Common myeloid progenitor, CD34-positive (primary cell): ENCODE measurements at regions not wholly inside any gene's neighbourhood (a gene's known extent, or its start where the extent isn't known, plus 50 kb on each side); places are given as distances from the start of the nearest gene placed in this dataset.

ENCODE experiments used
- CTCF ChIA-PET: fragments of 350-600 bp; sonication (Branson Sonifier 250); formaldehyde crosslinking; loops from one replicate; lab custom pipeline; 2021; ENCODE audit warnings: antibody characterized with exemption; lab: Charles Lee
- POLR2A ChIA-PET: fragments of 350-600 bp; sonication (Branson Sonifier 250); formaldehyde crosslinking; loops from one replicate; lab custom pipeline; 2021; ENCODE audit warnings: antibody characterized with exemption; lab: Charles Lee
- DNase-seq, 3 donors: peaks; one replicate each; pipeline versions ENCODE4 v3.0.0 to v3.0.0-alpha.2; 2013
- H3K27ac ChIP-seq, 2 experiments: 1 replicate in 1 of 2; 2 replicates in 1 of 2; pipeline ENCODE4 v1.7.0; 2013; ENCODE audit warnings: inconsistent platforms in 2 of 2, low read length in 2 of 2, mild to moderate bottlenecking in 2 of 2, low read depth in 1 of 2, moderate library complexity in 1 of 2; ENCODE audit not compliant: severe bottlenecking in 2 of 2, insufficient read depth in 1 of 2, poor library complexity in 1 of 2
- H3K27me3 ChIP-seq, 5 experiments: replicated peaks in 2 of 5; 1 replicate in 3 of 5; 2 replicates in 2 of 5; pipeline versions ENCODE4 v1.6.1 to v1.7.0; 2013; ENCODE audit warnings: low read length in 4 of 5, mild to moderate bottlenecking in 2 of 5, moderate library complexity in 2 of 5, inconsistent platforms in 1 of 5; ENCODE audit not compliant: insufficient read depth in 5 of 5, control insufficient read depth in 4 of 5
- H3K36me3 ChIP-seq, 4 experiments: 1 replicate in 2 of 4; 2 replicates in 2 of 4; pipeline versions ENCODE4 v1.6.1 to v1.7.0; 2013; ENCODE audit warnings: low read length in 3 of 4, control low read depth in 1 of 4, mild to moderate bottlenecking in 1 of 4; ENCODE audit not compliant: control insufficient read depth in 4 of 4, insufficient read depth in 4 of 4
- H3K4me1 ChIP-seq, 4 experiments: 1 replicate in 3 of 4; 2 replicates in 1 of 4; pipeline versions ENCODE4 v1.6.1 to v1.7.1; 2013; ENCODE audit warnings: low read length in 3 of 4, mild to moderate bottlenecking in 3 of 4, control low read depth in 1 of 4, inconsistent platforms in 1 of 4, moderate library complexity in 1 of 4; ENCODE audit not compliant: control insufficient read depth in 4 of 4, insufficient read depth in 4 of 4; ENCODE audit errors: control extremely low read depth in 1 of 4
- H3K4me3 ChIP-seq, 7 experiments: 1 replicate in 4 of 7; 2 replicates in 3 of 7; pipeline versions ENCODE4 v1.5.1 to v1.7.0; 2013; ENCODE audit warnings: mild to moderate bottlenecking in 7 of 7, low read length in 6 of 7, moderate library complexity in 6 of 7, inconsistent platforms in 2 of 7, low read depth in 2 of 7, control low read depth in 1 of 7; ENCODE audit not compliant: insufficient read depth in 4 of 7, control insufficient read depth in 1 of 7; ENCODE audit errors: extremely low read depth in 1 of 7
- H3K9me3 ChIP-seq, 5 experiments: 1 replicate in 4 of 5; 2 replicates in 1 of 5; pipeline versions ENCODE4 v1.6.1 to v1.7.1; 2013; ENCODE audit warnings: low read length in 4 of 5, mild to moderate bottlenecking in 2 of 5, inconsistent platforms in 1 of 5, low read depth in 1 of 5, moderate library complexity in 1 of 5; ENCODE audit not compliant: control insufficient read depth in 4 of 5, insufficient read depth in 2 of 5; ENCODE audit errors: control extremely low read depth in 1 of 5
- WGBS: methylation state at CpG from one replicate; pipeline ENCODE4 v1.1.5; 2013; ENCODE audit not compliant: insufficient coverage; 5-methylcytosine and 5-hydroxymethylcytosine counted together

GRCh38 chr13:78215458-78216108 lies 297.0 kb upstream of the EDNRB start:
- WGBS = 100% methylated on average over 1 of the region's 4 CpGs

GRCh38 chr13:78201411-78201810 lies 282.8 kb upstream of the EDNRB start:
- no peaks in the 10 kb centered on the region for H3K27me3 ChIP-seq
- H3K4me1 ChIP-seq = no peaks in the 10 kb centered on the region
- DNase-seq = no peak
- no peaks in the 10 kb centered on the region for H3K36me3 ChIP-seq
- CTCF ChIA-PET = interaction anchor here (1.3 kb wide), 1 partner anchor 15 kb away, joined by 3 read pairs; no protein-coding TSS in a partner anchor
- POLR2A ChIA-PET = no interaction called here
- H3K4me3 ChIP-seq = no peak overlapping the region
- WGBS = no CpG with 5 or more reads among the region's 3 CpGs
- no peaks in the 10 kb centered on the region for H3K9me3 ChIP-seq
- H3K27ac ChIP-seq = no peak overlapping the region

More at GRCh38 chr13:78215458-78216108, 297.0 kb upstream of the EDNRB start:
- peaks cover 0 to 3% (median 2%) of the 10 kb centered on the region in 5 experiments for H3K27me3 ChIP-seq
- ChIA-PET POLR2A (no interaction called here), CTCF (interaction anchor here (1.0 kb wide), 1 partner anchor 14 kb away, joined by 3 read pairs; no protein-coding TSS in a partner anchor)
- no peaks in the 10 kb centered on the region for H3K4me1 ChIP-seq
- H3K4me3 ChIP-seq = no peak overlapping the region
- H3K36me3 ChIP-seq = no peaks in the 10 kb centered on the region
- no peak overlapping the region for H3K27ac ChIP-seq
- no peak for DNase-seq
- no peaks in the 10 kb centered on the region for H3K9me3 ChIP-seq

- no peak overlapping the region for H3K27ac ChIP-seq
- H3K9me3 ChIP-seq = no peaks in the 10 kb centered on the region
- H3K4me1 ChIP-seq = no peaks in the 10 kb centered on the region
- CTCF ChIA-PET = no interaction called here
- no peak for DNase-seq
- POLR2A ChIA-PET = interaction anchor here (0.6 kb wide), 1 partner anchor 11 kb away, joined by 3 read pairs; no protein-coding TSS in a partner anchor
- H3K27me3 ChIP-seq = no peaks in the 10 kb centered on the region
- WGBS = 80% methylated on average over 1 of the region's 3 CpGs
- H3K4me3 ChIP-seq = no peak overlapping the region
- no peaks in the 10 kb centered on the region for H3K36me3 ChIP-seq
Measured at GRCh38 chr13:78198821-78199220, 280.2 kb upstream of the EDNRB start.

GRCh38 chr13:78198419-78198818 lies 279.8 kb upstream of the EDNRB start:
- no peak for DNase-seq
- WGBS = 100% methylated on average over 1 of the region's 1 CpG
- Histone ChIP-seq H3K4me1 (no peaks in the 10 kb centered on the region), H3K27ac (no peak overlapping the region), H3K4me3 (no peak overlapping the region), H3K27me3 (no peaks in the 10 kb centered on the region), H3K36me3 (no peaks in the 10 kb centered on the region), H3K9me3 (no peaks in the 10 kb centered on the region)
- ChIA-PET CTCF (interaction anchor here (1.2 kb wide), 1 partner anchor 10 kb away, joined by 3 read pairs; no protein-coding TSS in a partner anchor), POLR2A (no interaction called here)

- Histone ChIP-seq H3K4me3 (no peak overlapping the region), H3K36me3 (no peaks in the 10 kb centered on the region), H3K27ac (no peak overlapping the region), H3K4me1 (no peaks in the 10 kb centered on the region), H3K27me3 (no peaks in the 10 kb centered on the region), H3K9me3 (no peaks in the 10 kb centered on the region)
- POLR2A ChIA-PET = no interaction called here
- WGBS = 84% methylated on average over 2 of the region's 5 CpGs
- DNase-seq = no peak
- CTCF ChIA-PET = interaction anchor here (1.2 kb wide), 1 partner anchor 8 kb away, joined by 3 read pairs; no protein-coding TSS in a partner anchor
Measured at GRCh38 chr13:78197231-78197630, 278.6 kb upstream of the EDNRB start.

- no peaks in the 10 kb centered on the region for H3K4me1 ChIP-seq
- ChIA-PET POLR2A (no interaction called here), CTCF (no interaction called here)
- no peaks in the 10 kb centered on the region for H3K27me3 ChIP-seq
- no CpG with 5 or more reads among the region's 3 CpGs for WGBS
- no peak for DNase-seq
- H3K9me3 ChIP-seq = no peaks in the 10 kb centered on the region
- no peaks in the 10 kb centered on the region for H3K36me3 ChIP-seq
- H3K27ac ChIP-seq = no peak overlapping the region
- no peak overlapping the region for H3K4me3 ChIP-seq
Measured at GRCh38 chr13:78194904-78195639, 276.4 kb upstream of the EDNRB start.

- no peaks in the 10 kb centered on the region for H3K36me3 ChIP-seq
- H3K9me3 ChIP-seq = no peaks in the 10 kb centered on the region
- no peak for DNase-seq
- POLR2A ChIA-PET = no interaction called here
- H3K27me3 ChIP-seq = no peaks in the 10 kb centered on the region
- no peaks in the 10 kb centered on the region for H3K4me1 ChIP-seq
- CTCF ChIA-PET = no interaction called here
- H3K27ac ChIP-seq = no peak overlapping the region
- H3K4me3 ChIP-seq = no peak overlapping the region
Measured at GRCh38 chr13:78193846-78194245, 275.2 kb upstream of the EDNRB start.
